H9 (cell line): ENCODE measurements at regions not wholly inside any gene's neighbourhood (a gene's known extent, or its start where the extent isn't known, plus 50 kb on each side); places are given as distances from the start of the nearest gene placed in this dataset.

ENCODE experiments used
- DNase-seq: peaks from one replicate; pipeline ENCODE4 v3.0.0-alpha.2; 2017
- H2AFZ ChIP-seq: one replicate; pipeline ENCODE4 v1.6.1; 2013; ENCODE audit warnings: mild to moderate bottlenecking, low read length, control low read depth, moderate library complexity
- H2AK5ac ChIP-seq: 2 replicates; pipeline ENCODE4 v1.6.1; 2013; ENCODE audit warnings: low read length, control low read depth, mixed read lengths; ENCODE audit not compliant: insufficient read length
- H2BK120ac ChIP-seq: one replicate; pipeline ENCODE4 v1.6.1; 2013; ENCODE audit warnings: low read depth, mild to moderate bottlenecking, low read length, control low read depth, inconsistent platforms; ENCODE audit not compliant: poor library complexity, severe bottlenecking
- H2BK12ac ChIP-seq: 2 replicates; pipeline ENCODE4 v1.6.1; 2013; ENCODE audit warnings: low read length, control low read depth, mixed read lengths, low read depth; ENCODE audit not compliant: insufficient read length
- H2BK15ac ChIP-seq: 2 replicates; pipeline ENCODE4 v1.6.1; 2013; ENCODE audit warnings: low read depth, low read length, control low read depth
- H2BK20ac ChIP-seq: one replicate; pipeline ENCODE4 v1.6.1; 2013; ENCODE audit warnings: low read depth, mild to moderate bottlenecking, low read length, control low read depth, inconsistent platforms; ENCODE audit not compliant: poor library complexity, severe bottlenecking
- H2BK5ac ChIP-seq: 2 replicates; pipeline ENCODE4 v1.6.1; 2013; ENCODE audit warnings: low read length, control low read depth, mixed read lengths; ENCODE audit not compliant: insufficient read length
- H3K14ac ChIP-seq: 2 replicates; pipeline ENCODE4 v1.6.1; 2013; ENCODE audit warnings: low read length, control low read depth; ENCODE audit not compliant: insufficient read depth
- H3K18ac ChIP-seq: 2 replicates; pipeline ENCODE4 v1.6.1; 2013; ENCODE audit warnings: low read depth, mild to moderate bottlenecking, mixed read lengths, low read length, control low read depth; ENCODE audit not compliant: insufficient read length
- H3K23ac ChIP-seq: 2 replicates; pipeline ENCODE4 v1.6.1; 2013; ENCODE audit warnings: low read length, control low read depth, mixed read lengths, low read depth; ENCODE audit not compliant: insufficient read length
- H3K23me2 ChIP-seq: 2 replicates; pipeline ENCODE4 v1.6.1; 2013; ENCODE audit warnings: low read depth, mild to moderate bottlenecking, mixed read lengths, low read length, control low read depth; ENCODE audit not compliant: insufficient read length, poor library complexity, severe bottlenecking
- H3K27ac ChIP-seq: 2 replicates; pipeline ENCODE4 v1.5.1; 2013; ENCODE audit warnings: low read length, control low read depth, mixed read lengths, low read depth; ENCODE audit not compliant: insufficient read length
- H3K27me3 ChIP-seq: 2 replicates; pipeline ENCODE4 v1.6.1; 2013; ENCODE audit warnings: low read length, control low read depth, inconsistent platforms; ENCODE audit not compliant: insufficient read depth
- H3K4ac ChIP-seq: 2 replicates; pipeline ENCODE4 v1.6.1; 2013; ENCODE audit warnings: low read depth, mild to moderate bottlenecking, control low read depth, inconsistent platforms, low read length, moderate library complexity
- H3K4me1 ChIP-seq: 2 replicates; pipeline ENCODE4 v1.6.1; 2013; ENCODE audit warnings: low read length, control low read depth, inconsistent platforms; ENCODE audit not compliant: insufficient read depth
- H3K4me2 ChIP-seq: 2 replicates; pipeline ENCODE4 v1.6.1; 2013; ENCODE audit warnings: low read length, control low read depth, mixed read lengths; ENCODE audit not compliant: insufficient read length, insufficient read depth
- H3K56ac ChIP-seq: 2 replicates; pipeline ENCODE4 v1.6.1; 2013; ENCODE audit warnings: low read depth, mild to moderate bottlenecking, mixed read lengths, low read length, control low read depth; ENCODE audit not compliant: insufficient read length
- H3K79me1 ChIP-seq: 2 replicates; pipeline ENCODE4 v1.6.1; 2013; ENCODE audit warnings: low read depth, mild to moderate bottlenecking, moderate library complexity, low read length, control low read depth, inconsistent platforms; ENCODE audit not compliant: insufficient read depth, poor library complexity, severe bottlenecking
- H3K79me2 ChIP-seq: 2 replicates; pipeline ENCODE4 v1.6.1; 2013; ENCODE audit warnings: low read length, control low read depth, inconsistent platforms; ENCODE audit not compliant: insufficient read depth
- H3K9ac ChIP-seq: 2 replicates; pipeline ENCODE4 v1.6.1; 2013; ENCODE audit warnings: low read length, control low read depth, mixed read lengths; ENCODE audit not compliant: insufficient read length; ENCODE audit errors: extremely low read depth
- H3K9me3 ChIP-seq: one replicate; pipeline ENCODE4 v1.6.1; 2013; ENCODE audit warnings: low read depth, low read length, inconsistent platforms; ENCODE audit not compliant: control insufficient read depth
- H3T11ph ChIP-seq: one replicate; pipeline ENCODE4 v1.6.1; 2013; ENCODE audit warnings: mild to moderate bottlenecking, low read length, control low read depth, inconsistent platforms
- H4K20me1 ChIP-seq: one replicate; pipeline ENCODE4 v1.6.1; 2013; ENCODE audit not compliant: control insufficient read depth, insufficient read length, insufficient read depth
- H4K5ac ChIP-seq: 2 replicates; pipeline ENCODE4 v1.6.1; 2013; ENCODE audit warnings: low read depth, mild to moderate bottlenecking, mixed read lengths, low read length, control low read depth; ENCODE audit not compliant: insufficient read length
- H4K8ac ChIP-seq: replicated peaks from 2 replicates; pipeline ENCODE4 v1.6.1; 2013; ENCODE audit warnings: low read length, control low read depth, mixed read lengths, low read depth; ENCODE audit not compliant: insufficient read length
- H4K91ac ChIP-seq: 2 replicates; pipeline ENCODE4 v1.6.1; 2013; ENCODE audit warnings: low read depth, mild to moderate bottlenecking, moderate library complexity, mixed read lengths, low read length, control low read depth; ENCODE audit not compliant: insufficient read length
- H3K27ac Mint-ChIP-seq, 3 experiments: 2 replicates in 2 of 3; 3 replicates in 1 of 3; pipeline ENCODE4 v1.8.0; 2020 to 2021; ENCODE audit warnings: mixed read lengths in 3 of 3, mild to moderate bottlenecking in 1 of 3, moderate library complexity in 1 of 3
- H3K27me3 Mint-ChIP-seq: 2 replicates; pipeline ENCODE4 v1.8.0; 2021; ENCODE audit warnings: low read depth, mild to moderate bottlenecking, moderate library complexity, mixed read lengths
- H3K36me3 Mint-ChIP-seq, 3 experiments: 2 replicates in 2 of 3; 3 replicates in 1 of 3; pipeline ENCODE4 v1.8.0; 2020 to 2021; ENCODE audit warnings: low read depth in 3 of 3, mixed read lengths in 3 of 3; ENCODE audit not compliant: insufficient read depth in 1 of 3
- H3K4me1 Mint-ChIP-seq, 2 experiments: 2 replicates each; pipeline ENCODE4 v1.8.0; 2020; ENCODE audit warnings: mixed read lengths in 2 of 2
- H3K4me3 Mint-ChIP-seq, 2 experiments: 2 replicates in 1 of 2; 3 replicates in 1 of 2; pipeline ENCODE4 v1.8.0; 2020 to 2021; ENCODE audit warnings: mild to moderate bottlenecking in 2 of 2, mixed read lengths in 2 of 2, moderate library complexity in 1 of 2
- H3K9me3 Mint-ChIP-seq, 2 experiments: 2 replicates in 1 of 2; 3 replicates in 1 of 2; pipeline ENCODE4 v1.8.0; 2020; ENCODE audit warnings: mild to moderate bottlenecking in 2 of 2, mixed read lengths in 2 of 2, moderate library complexity in 1 of 2
- CTCF ChIP-seq: fragments of 200-600 bp; sonication (generic); conservative IDR thresholded peaks from 3 replicates; pipeline ENCODE4 v1.8.0; 2021; ENCODE audit warnings: antibody characterized with exemption, mild to moderate bottlenecking
- WGBS: extraction: QIAGEN DNeasy Blood & Tissue Kit; methylation state at CpG from one replicate; pipeline ENCODE4 v1.1.7; 2013; ENCODE audit warnings: missing lambda C conversion rate, low lambda C conversion rate, mixed read lengths; ENCODE audit not compliant: insufficient read length; ENCODE audit errors: extremely low coverage; 5-methylcytosine and 5-hydroxymethylcytosine counted together

GRCh38 chr20:51199920-51200319 is 177.0 kb upstream of the KCNG1 start:
- no peak overlapping the region for H4K8ac ChIP-seq
- Mint-ChIP-seq H3K27me3 (peaks cover 26% of the 10 kb centered on the region), H3K9me3 (no peaks in the 10 kb centered on the region), H3K36me3 (no peaks in the 10 kb centered on the region), H3K4me3 (no peak overlapping the region), H3K27ac (peak overlapping the region in 1 of 3 experiments; percentile 61; a peak in 1 of 7 replicates), H3K4me1 (peaks cover 2 to 4% of the 10 kb centered on the region in 2 experiments; a peak in 2 of 4 replicates)
- no peaks in the 10 kb centered on the region for H4K20me1 ChIP-seq
- no peaks in the 10 kb centered on the region for H3K23me2 ChIP-seq
- H3K4ac ChIP-seq, result no peak overlapping the region
- no peaks in the 10 kb centered on the region for H3K27me3 ChIP-seq
- no peak overlapping the region for H3K56ac ChIP-seq
- no peak overlapping the region for H2BK20ac ChIP-seq
- no peak overlapping the region for H2AK5ac ChIP-seq
- H3K79me1 ChIP-seq, result no peaks in the 10 kb centered on the region
- no peak overlapping the region for H3K27ac ChIP-seq
- no peak overlapping the region for H3T11ph ChIP-seq
- H4K5ac ChIP-seq, result no peak overlapping the region
- H3K14ac ChIP-seq, result no peak overlapping the region
- DNase-seq, result no peak
- no peak overlapping the region for H2BK5ac ChIP-seq
- H3K9ac ChIP-seq, result no peak overlapping the region
- no peaks in the 10 kb centered on the region for H3K79me2 ChIP-seq
- H2BK15ac ChIP-seq, result no peak overlapping the region
- no peak overlapping the region for H4K91ac ChIP-seq
- no CpG with 5 or more reads among the region's 6 CpGs for WGBS
- H2AFZ ChIP-seq, result no peak overlapping the region
- no peak overlapping the region for H3K18ac ChIP-seq
- no peak overlapping the region for H3K4me2 ChIP-seq
- no peak overlapping the region for H3K23ac ChIP-seq
- no peak for TF ChIP-seq CTCF
- H3K4me1 ChIP-seq, result no peaks in the 10 kb centered on the region
- H2BK12ac ChIP-seq, result no peak overlapping the region
- no peak overlapping the region for H2BK120ac ChIP-seq
- H3K9me3 ChIP-seq, result no peaks in the 10 kb centered on the region
